HepG2 (cell line): ENCODE measurements at regions not wholly inside any gene's neighbourhood (a gene's known extent, or its start where the extent isn't known, plus 50 kb on each side); places are given as distances from the start of the nearest gene placed in this dataset.

Experiments used
- ATF4 ChIP-seq, 2 experiments: fragments of 450-650 bp in 1 of 2; sonication (generic) in 1 of 2; formaldehyde crosslinking; IDR thresholded peaks; 2 replicates each; pipeline versions ENCODE4 v1.5.0 to v1.8.0; 2020 to 2022; ENCODE audit warnings: mild to moderate bottlenecking in 1 of 2, missing genetic modification reagents in 1 of 2
- FOXP1 ChIP-seq, 2 experiments: fragments of 450-650 bp in 1 of 2; IDR thresholded peaks; 2 replicates each; pipeline ENCODE4 v1.6.1; 2017 to 2018; ENCODE audit warnings: antibody characterized with exemption in 1 of 2
- MYPOP ChIP-seq: sonication (generic); formaldehyde crosslinking; IDR thresholded peaks from 2 replicates; pipeline ENCODE4 v1.8.1; 2023; ENCODE audit warnings: mild to moderate bottlenecking, moderate library complexity, missing genetic modification reagents
- UBTF ChIP-seq: sonication (generic); formaldehyde crosslinking; IDR thresholded peaks from 2 replicates; pipeline ENCODE4 v1.4.0; 2020; ENCODE audit warnings: mild to moderate bottlenecking, missing genetic modification reagents
- ZNF318 ChIP-seq: sonication (generic); formaldehyde crosslinking; IDR thresholded peaks from 2 replicates; pipeline ENCODE4 v1.4.0; 2020; ENCODE audit warnings: mild to moderate bottlenecking, missing genetic modification reagents
- ZNF574 ChIP-seq: sonication (generic); formaldehyde crosslinking; IDR thresholded peaks from 2 replicates; pipeline ENCODE4 v1.4.0; 2020; ENCODE audit warnings: missing genetic modification reagents

GRCh38 chr15:81886591-81886990, 159.2 kb downstream of the MEX3B start:
- no peak for TF ChIP-seq ATF4 (CRISPR knock-in tag; IDR thresholded peaks at IDR 0.05)
- TF ChIP-seq ZNF318 (CRISPR knock-in tag) = no peak
- TF ChIP-seq ZNF574 (CRISPR knock-in tag) = no peak
- TF ChIP-seq FOXP1 (IDR thresholded peaks at IDR 0.05) = no peak
- no peak for TF ChIP-seq FOXP1 (CRISPR knock-in tag; IDR thresholded peaks at IDR 0.05)
- TF ChIP-seq UBTF = no peak
- TF ChIP-seq MYPOP (CRISPR knock-in tag) = no peak
